MM.1S (cell line): ENCODE measurements at regions not wholly inside any gene's neighbourhood (a gene's known extent, or its start where the extent isn't known, plus 50 kb on each side); places are given as distances from the start of the nearest gene placed in this dataset.

Experiments used
- DNase-seq: peaks from one replicate; pipeline ENCODE4 v3.0.0-alpha.2; 2015
- H2AFZ ChIP-seq: fragments of 300-600 bp; sonication (generic); 2 replicates; pipeline ENCODE4 v1.6.0; 2016; ENCODE audit warnings: antibody characterized with exemption, low read length
- H3F3A ChIP-seq: fragments of 300-600 bp; sonication (generic); 2 replicates; pipeline ENCODE4 v1.6.1; 2016; ENCODE audit warnings: mild to moderate bottlenecking, antibody characterized with exemption, low read length, moderate library complexity, mixed read lengths; ENCODE audit not compliant: insufficient read depth
- H3K27ac ChIP-seq: fragments of 300-600 bp; sonication (generic); 2 replicates; pipeline ENCODE4 v1.5.1; 2016; ENCODE audit warnings: mild to moderate bottlenecking, low read length
- H3K27me3 ChIP-seq: fragments of 300-600 bp; sonication (generic); replicated peaks from 2 replicates; pipeline ENCODE4 v1.6.0; 2016; ENCODE audit warnings: low read length; ENCODE audit not compliant: insufficient read depth
- H3K36me3 ChIP-seq: fragments of 300-600 bp; sonication (generic); replicated peaks from 2 replicates; pipeline ENCODE4 v1.6.1; 2016; ENCODE audit warnings: mild to moderate bottlenecking, low read length, mixed read lengths; ENCODE audit not compliant: insufficient read depth
- H3K4me1 ChIP-seq: fragments of 300-600 bp; sonication (generic); 2 replicates; pipeline ENCODE4 v1.6.1; 2016; ENCODE audit warnings: low read length, mixed read lengths
- H3K4me2 ChIP-seq: fragments of 300-600 bp; sonication (generic); 2 replicates; pipeline ENCODE4 v1.6.0; 2016; ENCODE audit warnings: low read depth, low read length
- H3K4me3 ChIP-seq: fragments of 300-600 bp; sonication (generic); 2 replicates; pipeline ENCODE4 v1.5.1; 2016; ENCODE audit warnings: low read length, mixed read lengths
- H3K79me2 ChIP-seq: fragments of 300-600 bp; sonication (generic); 2 replicates; pipeline ENCODE4 v1.6.1; 2016; ENCODE audit warnings: mixed run types, low read length, mixed read lengths
- H3K9ac ChIP-seq: fragments of 300-600 bp; sonication (generic); 2 replicates; pipeline ENCODE4 v1.6.1; 2016; ENCODE audit warnings: low read length, mixed read lengths
- H3K9me2 ChIP-seq: fragments of 300-600 bp; sonication (generic); replicated peaks from 2 replicates; pipeline ENCODE4 v1.6.1; 2016; ENCODE audit warnings: mild to moderate bottlenecking, low read length, mixed read lengths; ENCODE audit not compliant: insufficient read depth
- H3K9me3 ChIP-seq: fragments of 300-600 bp; sonication (generic); replicated peaks from 2 replicates; pipeline ENCODE4 v1.6.1; 2016; ENCODE audit warnings: mild to moderate bottlenecking, low read length, mixed read lengths; ENCODE audit not compliant: insufficient read depth
- H4K20me1 ChIP-seq: fragments of 300-600 bp; sonication (generic); 2 replicates; pipeline ENCODE4 v1.6.1; 2016; ENCODE audit warnings: mild to moderate bottlenecking, low read length, moderate library complexity, mixed read lengths; ENCODE audit not compliant: insufficient read depth
- EZH2 ChIP-seq: fragments of 300-600 bp; sonication (generic); optimal IDR thresholded peaks from 2 replicates; pipeline ENCODE3; 2017; ENCODE audit warnings: low read depth, mild to moderate bottlenecking, antibody characterized with exemption, low read length, mixed read lengths
- EZH2phosphoT487 ChIP-seq: fragments of 300-600 bp; sonication (generic); IDR thresholded peaks from 2 replicates; pipeline ENCODE4 v1.6.1; 2018; ENCODE audit warnings: antibody characterized with exemption, low read length
- TF ChIP-seq, protein P1 (sequence below): fragments of 300-600 bp; sonication (generic); IDR thresholded peaks from 2 replicates; pipeline ENCODE4 v1.5.1; 2016; ENCODE audit warnings: antibody characterized with exemption, low read length, mixed read lengths

DNA sequence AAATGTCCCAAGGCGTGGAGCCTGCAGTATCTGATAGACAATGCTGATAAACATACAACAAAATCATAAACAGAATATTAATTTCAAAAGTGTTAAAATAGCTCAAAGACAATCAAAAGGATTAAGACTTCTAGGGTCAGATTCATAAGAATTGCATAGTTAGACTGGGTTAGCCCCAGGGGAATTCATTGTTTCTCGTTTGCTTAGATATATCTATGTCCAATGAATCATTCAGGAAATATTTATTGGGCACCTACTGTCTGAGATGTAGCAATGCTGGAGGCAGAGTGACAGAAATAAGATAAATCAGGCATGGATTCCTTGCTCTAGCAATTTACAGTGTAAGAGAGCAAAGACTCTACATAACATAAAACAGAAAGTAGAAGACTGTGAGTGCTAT, 124.4 kb upstream of the PRL start:
- H3F3A ChIP-seq: no peaks in the 10 kb centered on the region
- no peaks in the 10 kb centered on the region for H3K9me3 ChIP-seq
- no peak overlapping the region for H3K4me3 ChIP-seq
- no peaks in the 10 kb centered on the region for H3K36me3 ChIP-seq
- no peak for DNase-seq
- H3K4me1 ChIP-seq: no peaks in the 10 kb centered on the region
- H3K27ac ChIP-seq: no peak overlapping the region
- H4K20me1 ChIP-seq: no peaks in the 10 kb centered on the region
- no peaks in the 10 kb centered on the region for H3K27me3 ChIP-seq
- no peak overlapping the region for H2AFZ ChIP-seq
- no peak overlapping the region for H3K4me2 ChIP-seq
- H3K9ac ChIP-seq: no peak overlapping the region
- no peak for TF ChIP-seq EZH2
- no peak for TF ChIP-seq EZH2phosphoT487
- TF ChIP-seq, protein P1, sequence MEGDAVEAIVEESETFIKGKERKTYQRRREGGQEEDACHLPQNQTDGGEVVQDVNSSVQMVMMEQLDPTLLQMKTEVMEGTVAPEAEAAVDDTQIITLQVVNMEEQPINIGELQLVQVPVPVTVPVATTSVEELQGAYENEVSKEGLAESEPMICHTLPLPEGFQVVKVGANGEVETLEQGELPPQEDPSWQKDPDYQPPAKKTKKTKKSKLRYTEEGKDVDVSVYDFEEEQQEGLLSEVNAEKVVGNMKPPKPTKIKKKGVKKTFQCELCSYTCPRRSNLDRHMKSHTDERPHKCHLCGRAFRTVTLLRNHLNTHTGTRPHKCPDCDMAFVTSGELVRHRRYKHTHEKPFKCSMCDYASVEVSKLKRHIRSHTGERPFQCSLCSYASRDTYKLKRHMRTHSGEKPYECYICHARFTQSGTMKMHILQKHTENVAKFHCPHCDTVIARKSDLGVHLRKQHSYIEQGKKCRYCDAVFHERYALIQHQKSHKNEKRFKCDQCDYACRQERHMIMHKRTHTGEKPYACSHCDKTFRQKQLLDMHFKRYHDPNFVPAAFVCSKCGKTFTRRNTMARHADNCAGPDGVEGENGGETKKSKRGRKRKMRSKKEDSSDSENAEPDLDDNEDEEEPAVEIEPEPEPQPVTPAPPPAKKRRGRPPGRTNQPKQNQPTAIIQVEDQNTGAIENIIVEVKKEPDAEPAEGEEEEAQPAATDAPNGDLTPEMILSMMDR: no peak
- no peaks in the 10 kb centered on the region for H3K79me2 ChIP-seq
- H3K9me2 ChIP-seq: no peaks in the 10 kb centered on the region

DNA sequence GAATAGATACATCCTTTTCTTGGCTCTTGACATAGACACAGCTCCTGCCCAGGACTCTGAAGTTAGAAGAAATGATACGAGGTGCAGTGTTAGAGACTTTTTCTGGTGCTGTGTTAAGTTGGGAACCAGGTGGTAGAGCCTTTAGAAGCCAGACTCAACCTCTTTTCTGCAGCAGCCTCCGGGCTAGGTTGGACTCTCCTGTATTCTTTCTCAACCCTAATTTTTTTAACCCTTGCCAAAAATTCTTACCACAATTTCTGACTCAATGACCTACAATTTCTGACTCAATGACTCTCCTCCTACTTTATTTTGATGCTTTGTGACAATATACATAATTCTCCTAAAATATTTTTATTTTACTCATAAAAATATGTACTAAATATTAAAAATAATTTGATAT, 127.4 kb upstream of the PRL start:
- Histone ChIP-seq H3K79me2 (no peaks in the 10 kb centered on the region), H3K4me1 (no peaks in the 10 kb centered on the region), H3K9ac (no peak overlapping the region), H4K20me1 (no peaks in the 10 kb centered on the region), H3K27me3 (no peaks in the 10 kb centered on the region), H3K9me2 (no peaks in the 10 kb centered on the region), H3K36me3 (no peaks in the 10 kb centered on the region), H2AFZ (no peak overlapping the region), H3K4me2 (no peak overlapping the region), H3K27ac (no peak overlapping the region), H3K9me3 (no peaks in the 10 kb centered on the region), H3F3A (no peaks in the 10 kb centered on the region), H3K4me3 (no peak overlapping the region)
- no peak for TF ChIP-seq EZH2
- TF ChIP-seq EZH2phosphoT487: no peak
- TF ChIP-seq, protein P1: no peak
- no peak for DNase-seq

DNA sequence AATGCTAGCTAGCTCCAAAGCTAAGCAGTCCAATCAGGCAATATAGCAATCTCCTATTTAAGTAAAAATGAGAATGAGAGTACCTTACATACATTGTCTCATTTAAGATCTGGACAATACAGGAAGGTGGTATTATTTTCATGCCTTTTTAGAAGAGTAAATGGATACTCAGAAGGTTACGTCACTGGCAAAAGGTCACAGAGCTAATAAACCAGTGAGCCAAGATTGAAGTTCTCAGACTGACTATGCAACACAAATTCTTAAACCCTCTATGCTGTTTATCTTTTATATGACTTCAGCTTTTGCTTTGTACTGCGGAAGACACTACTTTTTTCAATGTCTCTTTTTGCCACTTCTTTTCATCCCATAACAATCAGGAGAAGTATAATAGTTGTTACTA, 135.2 kb upstream of the PRL start:
- H3K9me2 ChIP-seq: no peaks in the 10 kb centered on the region
- no peaks in the 10 kb centered on the region for H3K36me3 ChIP-seq
- no peak overlapping the region for H3K4me2 ChIP-seq
- H3K9ac ChIP-seq: no peak overlapping the region
- no peak for DNase-seq
- no peaks in the 10 kb centered on the region for H3K27me3 ChIP-seq
- no peak for TF ChIP-seq EZH2phosphoT487
- TF ChIP-seq, protein P1: no peak
- no peak for TF ChIP-seq EZH2
- H3K4me1 ChIP-seq: no peaks in the 10 kb centered on the region
- no peaks in the 10 kb centered on the region for H4K20me1 ChIP-seq
- H3K79me2 ChIP-seq: no peaks in the 10 kb centered on the region
- no peaks in the 10 kb centered on the region for H3K9me3 ChIP-seq
- H3F3A ChIP-seq: no peaks in the 10 kb centered on the region
- no peak overlapping the region for H2AFZ ChIP-seq
- H3K27ac ChIP-seq: no peak overlapping the region
- H3K4me3 ChIP-seq: no peak overlapping the region

DNA sequence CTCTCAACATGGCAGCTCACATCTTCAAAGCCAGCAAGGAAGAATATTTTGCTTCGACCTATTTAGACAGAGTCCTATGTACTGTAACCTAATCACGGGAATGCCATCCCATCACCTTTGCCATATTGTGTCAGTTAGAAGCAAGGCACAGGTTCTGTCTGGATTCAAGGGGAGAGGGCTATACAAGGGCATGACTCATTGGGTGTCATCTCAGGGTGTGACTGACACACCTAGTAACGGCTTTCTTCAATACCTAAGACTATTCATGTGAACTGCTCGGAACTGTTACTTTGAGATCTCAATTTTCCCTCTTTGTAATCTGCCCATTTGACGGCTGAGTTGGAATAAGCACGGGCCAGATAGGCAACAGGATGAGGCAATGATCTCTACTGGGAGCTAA, 135.6 kb upstream of the HDGFL1 start:
- Histone ChIP-seq H3K4me3 (no peak overlapping the region), H3K4me1 (no peaks in the 10 kb centered on the region), H4K20me1 (no peaks in the 10 kb centered on the region), H3K9me2 (no peaks in the 10 kb centered on the region), H3K4me2 (no peak overlapping the region), H2AFZ (no peak overlapping the region), H3K9ac (no peak overlapping the region), H3K9me3 (no peaks in the 10 kb centered on the region), H3K36me3 (no peaks in the 10 kb centered on the region), H3F3A (no peaks in the 10 kb centered on the region), H3K27ac (no peak overlapping the region), H3K79me2 (no peaks in the 10 kb centered on the region), H3K27me3 (no peaks in the 10 kb centered on the region)
- no peak for DNase-seq
- TF ChIP-seq, protein P1: no peak
- TF ChIP-seq EZH2phosphoT487 (no peak), EZH2 (no peak)
